ENCODE measurements at regions not wholly inside any gene's neighbourhood (a gene's known extent, or its start where the extent isn't known, plus 50 kb on each side); places are given as distances from the start of the nearest gene placed in this dataset.

DNA sequence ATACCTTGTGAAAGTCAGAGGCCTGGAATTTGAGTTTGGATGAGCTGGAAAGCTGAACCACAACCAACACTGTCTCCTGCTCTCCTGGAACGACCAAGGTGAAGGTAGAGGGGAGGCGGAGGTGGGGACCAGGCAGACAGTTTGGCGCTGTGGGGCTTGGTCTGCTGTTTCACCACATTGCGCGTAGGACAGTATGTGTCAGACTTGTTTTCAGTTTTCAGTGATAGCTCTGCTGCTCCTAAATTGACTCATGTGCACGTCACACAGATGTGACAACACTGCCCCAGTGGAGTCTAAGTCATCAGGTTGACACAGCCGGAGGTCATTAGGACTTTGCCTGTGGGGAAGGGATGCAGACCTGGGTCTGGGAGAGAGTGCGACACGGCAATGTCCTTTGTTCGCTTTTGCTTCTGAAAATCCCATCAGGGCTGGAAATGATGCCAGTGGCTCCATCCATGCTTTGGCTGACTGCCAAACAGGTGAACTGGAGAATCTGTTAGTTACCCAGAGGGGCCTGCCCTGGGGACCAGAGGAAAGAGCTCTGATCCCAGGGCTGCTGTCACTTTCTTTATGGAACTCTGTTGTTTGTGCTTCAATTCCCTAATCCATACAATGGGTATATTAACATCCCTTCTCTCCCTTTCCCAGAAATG is 255.5 kb downstream of the CDC5L start:
- DNase-seq: no peak

DNA sequence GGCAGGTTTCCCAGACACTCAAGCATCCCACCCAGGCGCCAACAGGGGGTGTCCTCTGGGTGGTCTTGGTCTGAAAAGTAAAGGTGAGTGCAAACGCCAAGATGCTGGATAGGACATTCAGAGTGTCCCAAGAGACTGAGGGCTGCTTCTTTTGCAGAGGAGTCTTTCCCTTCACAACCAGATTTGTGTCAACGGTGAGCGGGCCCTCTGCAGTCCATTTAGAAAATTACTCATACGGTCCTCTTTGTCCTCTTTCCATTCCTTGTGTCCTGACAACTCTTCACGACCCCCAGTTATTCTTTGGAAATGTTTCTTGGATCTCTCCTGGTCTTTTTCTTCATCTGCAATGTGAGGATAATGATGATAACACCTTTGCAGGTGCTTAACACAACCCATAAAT is 257.8 kb downstream of the CDC5L start:
- DNase-seq: no peak

- DNase-seq: no peak
These were observed 258.8 kb downstream of the CDC5L start for GRCh38 chr6:44646355-44646754.

GRCh38 chr6:44649365-44650025 is 262.0 kb downstream of the CDC5L start:
- no peak for DNase-seq

DNA sequence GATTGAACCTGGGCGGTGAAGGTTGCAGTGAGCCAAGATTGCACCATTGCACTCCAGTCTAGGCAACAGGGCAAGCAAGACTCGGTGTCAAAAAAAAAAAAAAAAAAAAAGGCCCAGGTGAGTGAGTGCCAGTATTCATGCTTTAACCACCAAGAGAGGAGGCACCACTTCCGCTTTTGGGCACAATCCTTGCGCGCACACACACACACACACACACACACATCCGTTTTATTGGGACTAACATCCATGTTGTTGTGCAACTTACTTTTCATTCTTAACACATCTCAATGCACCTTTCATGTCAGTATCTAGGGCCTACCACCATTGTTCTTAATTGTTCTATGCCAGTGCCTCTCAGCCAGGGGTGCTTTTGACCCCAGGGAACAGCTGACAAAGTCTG is 263.0 kb downstream of the CDC5L start:
- no peak for DNase-seq

- DNase-seq: no peak
These were observed 263.4 kb downstream of the CDC5L start for GRCh38 chr6:44650947-44651346.

DNA sequence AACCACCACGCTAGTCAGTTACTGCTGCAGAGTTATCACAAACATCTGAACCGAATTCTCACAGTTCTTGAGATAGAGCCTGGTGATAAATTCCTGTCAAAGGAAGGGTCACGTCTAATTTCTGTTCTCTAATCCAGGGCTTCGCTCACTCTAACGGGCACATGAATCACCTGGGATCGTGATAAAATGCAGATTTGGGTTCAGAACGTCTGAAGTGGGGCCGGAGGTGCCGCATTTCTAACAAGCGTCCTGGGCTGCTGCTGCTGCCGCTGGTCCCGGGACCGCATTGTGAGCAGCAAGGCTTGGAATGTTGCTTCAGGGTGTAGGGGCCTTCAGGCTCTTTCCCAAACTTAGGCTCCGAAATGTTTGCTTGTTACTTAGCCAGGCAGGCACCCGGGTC is 264.1 kb downstream of the CDC5L start:
- DNase-seq: no peak

DNA sequence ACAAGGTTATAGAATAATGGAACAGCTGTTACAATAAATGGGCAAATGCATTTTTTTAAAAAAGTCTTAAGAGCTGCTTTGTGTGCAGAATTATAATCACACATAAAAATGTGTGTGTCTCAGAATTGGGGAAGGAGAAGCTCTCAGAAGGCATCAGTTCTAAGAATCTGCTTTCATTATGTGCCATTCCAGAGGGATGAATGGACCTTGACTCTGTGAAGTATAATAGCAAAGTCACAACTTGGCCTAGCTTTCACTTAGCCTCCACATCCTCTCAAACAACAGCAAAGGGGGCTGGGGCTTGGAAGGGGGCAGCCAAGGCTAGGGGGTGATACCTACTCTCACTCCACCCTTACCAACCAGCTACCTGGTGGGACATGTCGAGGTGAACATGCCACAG is 265.0 kb downstream of the CDC5L start:
- no peak for DNase-seq

DNA sequence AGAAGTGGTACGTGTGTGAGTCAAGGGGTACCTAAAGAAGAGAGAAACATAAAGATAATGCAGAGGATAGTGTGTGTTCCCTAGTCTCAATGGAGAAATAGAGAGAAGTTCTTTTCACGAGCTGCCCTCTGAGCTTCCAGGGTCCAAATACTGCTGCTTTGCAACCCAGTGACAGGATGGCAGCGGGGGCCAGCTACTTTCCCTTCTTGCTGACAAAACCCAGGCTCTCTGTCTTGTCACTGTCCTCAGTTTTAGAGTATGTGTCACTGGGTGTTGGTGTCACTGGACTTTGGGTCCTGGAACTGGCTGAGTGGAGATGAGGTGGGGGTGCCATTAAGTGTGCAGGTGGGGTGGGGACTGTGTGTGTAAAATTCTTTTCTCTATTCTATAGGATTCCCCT is 265.6 kb downstream of the CDC5L start:
- DNase-seq: no peak

- DNase-seq: no peak
These were observed 266.3 kb downstream of the CDC5L start for GRCh38 chr6:44653761-44654218.

DNA sequence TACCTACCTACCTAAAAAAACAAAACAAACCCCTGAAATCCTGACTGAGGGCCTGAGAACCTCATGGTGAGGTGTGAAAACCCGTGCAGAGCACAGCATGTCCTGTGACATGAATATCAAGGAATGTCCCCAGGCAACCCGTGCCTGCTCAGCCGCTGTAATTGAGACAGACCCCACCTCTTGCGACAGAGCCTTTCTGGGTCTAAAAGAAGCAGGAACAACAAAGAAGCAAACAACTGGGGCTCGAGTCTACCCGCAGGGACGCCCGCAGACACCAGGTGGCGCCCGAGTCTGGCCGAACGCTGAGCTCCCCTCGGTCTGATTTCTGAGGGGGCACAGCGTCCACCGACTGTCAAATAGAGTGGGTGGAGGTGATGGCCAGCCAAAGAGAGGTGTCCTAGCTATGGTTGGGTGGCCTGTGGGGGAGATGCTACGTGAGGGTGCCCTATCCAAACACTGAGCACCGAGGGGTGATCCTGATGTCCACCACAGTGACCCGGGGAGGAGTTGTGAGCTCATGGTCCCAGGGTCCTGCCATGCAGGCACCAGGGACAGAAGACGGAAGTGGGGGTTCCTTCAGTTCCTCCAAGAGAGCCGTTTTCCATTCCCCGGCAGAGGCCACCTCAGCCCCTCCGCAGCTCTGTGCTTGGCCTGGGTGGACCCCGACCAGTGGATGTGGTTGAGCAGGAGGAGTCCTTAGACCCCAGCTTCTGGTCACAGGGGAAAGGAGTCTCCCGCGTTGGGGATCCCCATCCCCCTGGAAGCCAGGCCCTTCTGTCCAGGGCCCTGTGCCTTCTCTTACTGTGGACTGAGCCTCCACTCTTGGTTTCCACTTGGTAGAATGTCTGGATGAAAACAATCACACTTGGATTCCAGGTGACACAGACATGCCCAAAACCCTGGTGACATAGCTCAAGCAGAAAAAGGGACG is 268.2 kb downstream of the CDC5L start:
- peak; percentile 68 for DNase-seq

GRCh38 chr6:44656691-44657090 is 269.2 kb downstream of the CDC5L start:
- DNase-seq: no peak

DNA sequence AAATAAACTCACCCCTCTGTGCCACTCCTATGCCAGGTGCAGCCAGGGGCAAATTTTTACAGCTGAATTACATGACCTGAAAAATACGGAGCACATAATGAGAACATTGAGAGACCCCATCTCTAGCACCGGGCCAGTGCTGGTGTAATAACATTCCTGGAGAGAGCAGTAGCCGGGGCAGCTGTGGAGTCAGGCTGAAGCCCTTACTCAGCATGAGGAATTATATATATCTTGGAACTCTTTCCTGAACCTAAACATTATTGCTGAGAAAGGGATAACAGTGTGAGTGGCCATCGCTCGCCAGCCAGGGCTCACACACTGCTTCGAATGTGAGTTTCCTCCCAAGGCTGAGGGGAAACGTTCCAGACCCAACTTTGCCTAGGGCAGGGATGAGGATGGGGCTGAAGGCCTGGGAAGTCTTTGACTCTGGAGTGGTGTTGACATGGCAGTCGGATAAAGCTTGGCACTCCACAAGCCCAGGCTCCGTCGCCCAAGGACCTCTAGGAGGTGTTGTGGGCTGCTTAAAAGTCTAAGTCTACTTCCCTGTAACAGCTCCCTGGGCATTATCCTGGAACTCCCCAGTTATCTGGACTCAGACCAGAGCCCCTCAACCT is 269.8 kb downstream of the CDC5L start:
- DNase-seq: no peak

DNA sequence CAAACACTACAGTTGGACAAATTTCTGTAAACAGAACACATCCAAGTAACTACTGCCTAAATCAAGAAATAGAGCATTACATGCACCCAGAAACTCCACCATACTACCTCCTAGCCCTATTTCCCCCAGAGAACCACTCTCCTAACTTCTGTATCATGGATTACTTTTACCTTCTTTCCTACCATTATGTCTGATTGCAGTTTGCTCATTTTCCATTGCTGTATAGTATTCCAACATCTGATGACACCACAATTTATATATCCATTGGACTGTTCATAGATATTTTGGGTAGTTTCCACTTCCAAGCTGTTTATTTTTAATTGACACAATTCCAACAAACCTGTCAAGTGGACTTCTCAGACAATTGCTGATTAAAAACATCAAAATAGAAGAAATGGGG is 271.1 kb downstream of the CDC5L start:
- DNase-seq: no peak

GRCh38 chr6:44659726-44660125 is 272.2 kb downstream of the CDC5L start:
- DNase-seq: no peak

- DNase-seq: no peak
These were observed 273.2 kb downstream of the CDC5L start for GRCh38 chr6:44660561-44661220.

DNA sequence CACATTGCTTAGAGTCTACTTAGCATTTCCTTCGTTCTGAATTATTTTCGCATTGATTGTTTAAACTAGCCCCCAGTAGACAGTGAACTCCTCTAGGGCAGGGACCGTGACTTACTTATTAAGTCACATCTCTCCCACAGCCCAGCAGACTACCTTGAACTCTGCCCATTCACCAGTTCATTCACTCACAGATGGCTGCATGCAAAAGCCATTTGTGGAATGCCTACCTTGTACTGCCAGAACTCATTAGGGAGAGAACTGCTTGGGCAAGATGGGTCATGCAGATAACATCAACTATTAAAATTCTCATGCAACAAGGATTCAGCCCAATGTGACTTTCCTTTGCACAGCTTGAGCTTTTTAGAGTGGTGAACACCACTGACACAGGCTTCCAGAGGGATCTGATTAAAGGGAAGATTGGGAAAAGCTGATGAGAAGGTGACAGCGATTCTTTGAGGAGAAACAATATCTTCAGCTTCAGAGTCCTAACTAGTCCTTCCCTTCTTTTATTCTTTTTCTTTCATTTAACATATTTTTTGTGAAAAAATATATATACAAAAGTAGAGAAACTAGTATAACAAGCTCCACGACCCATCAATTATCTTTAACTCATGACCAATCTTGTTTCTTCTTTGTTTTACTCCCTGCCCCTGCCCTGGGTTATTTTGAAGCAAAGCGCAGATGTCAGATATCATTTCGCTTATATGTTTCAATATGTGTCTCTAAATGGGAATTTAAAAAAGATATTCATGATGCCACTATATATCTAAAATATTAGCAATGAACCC is 273.9 kb downstream of the CDC5L start:
- DNase-seq: no peak

DNA sequence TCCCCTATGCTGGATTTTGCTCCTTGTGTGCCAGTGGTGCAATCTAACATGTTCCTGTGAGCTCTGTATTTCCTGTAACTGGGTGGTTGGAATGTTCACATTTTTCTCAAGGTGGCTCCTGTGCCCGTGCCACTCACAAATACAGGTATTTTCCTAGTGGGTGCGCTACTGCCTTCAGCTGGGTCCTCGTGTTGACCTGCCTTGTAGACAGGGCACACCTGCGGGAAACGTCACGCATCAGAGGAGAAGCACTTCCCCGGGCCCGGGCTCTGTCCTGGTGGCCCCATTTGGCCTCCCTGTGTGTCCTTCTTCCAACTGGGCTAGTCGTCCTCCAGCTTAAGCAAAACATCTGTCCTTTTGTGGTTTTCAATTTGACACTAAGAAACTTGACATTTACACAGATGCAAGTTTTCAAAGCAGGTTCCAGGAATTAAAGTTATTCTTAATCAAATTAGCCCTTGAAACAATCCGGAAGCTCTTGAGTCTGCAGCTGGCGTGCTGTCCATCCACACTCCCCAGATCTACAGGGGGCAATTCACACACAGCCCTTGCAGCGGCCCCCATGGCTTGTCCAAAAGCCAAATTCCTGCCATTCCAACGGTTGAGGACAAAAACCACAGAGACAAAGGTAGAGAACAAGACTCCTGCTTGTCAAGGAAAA is 275.1 kb downstream of the CDC5L start:
- DNase-seq: no peak

DNA sequence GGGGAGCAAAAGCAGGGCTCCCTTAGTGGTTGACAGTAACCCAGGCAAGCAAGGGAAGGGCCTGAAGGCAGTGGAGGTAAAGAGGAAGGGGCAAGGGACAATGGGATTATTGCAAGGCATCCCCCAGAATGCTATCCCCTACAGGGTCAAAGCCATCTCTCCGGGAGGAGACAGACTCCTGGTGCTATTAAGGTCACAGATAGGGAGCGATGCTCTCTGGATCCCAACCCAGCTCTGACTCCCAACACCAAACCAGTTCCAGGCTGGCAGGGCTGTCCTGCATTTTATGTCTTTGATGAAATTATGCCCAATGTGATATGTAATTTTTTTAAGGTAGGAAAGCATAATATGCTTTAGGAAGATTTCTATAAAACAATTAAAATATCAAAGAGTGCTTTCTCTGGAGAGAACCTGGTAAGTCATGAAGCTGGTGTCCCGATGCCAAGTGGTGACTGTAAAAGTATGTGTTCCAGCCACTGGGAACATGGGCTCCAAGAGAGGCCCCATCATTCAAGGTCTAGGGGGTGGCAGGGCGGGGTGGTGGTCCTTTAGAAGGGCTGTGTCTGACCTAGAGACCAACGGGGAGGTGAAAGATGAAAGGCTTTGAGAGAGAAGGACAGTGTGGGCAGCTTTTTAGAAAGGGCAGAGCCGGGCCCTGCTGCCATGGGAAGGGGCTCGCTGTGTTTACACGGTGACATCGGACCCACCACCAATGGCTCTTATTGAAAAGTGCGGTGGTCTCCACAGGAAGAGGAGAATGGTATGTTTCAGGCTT is 276.5 kb downstream of the CDC5L start:
- DNase-seq: no peak

DNA sequence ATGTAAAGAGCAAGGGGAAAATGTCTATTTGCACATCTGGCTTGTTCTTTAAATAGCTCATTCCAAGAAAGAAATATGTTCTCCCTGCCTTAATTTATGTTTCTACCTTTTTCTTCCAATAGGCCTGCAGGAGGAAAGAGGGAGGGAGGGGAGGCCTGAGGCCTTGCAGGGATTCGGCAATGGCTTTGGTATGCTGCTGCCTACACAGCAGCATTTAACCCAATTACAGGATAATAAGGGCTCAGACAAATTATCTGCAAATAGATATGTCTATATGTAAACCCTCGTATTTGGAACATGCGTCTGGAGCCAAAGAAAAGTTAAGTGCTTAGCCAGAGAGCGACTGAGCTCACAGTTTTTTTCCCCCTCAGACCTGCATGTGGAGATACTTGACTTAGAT is 277.2 kb downstream of the CDC5L start:
- no peak for DNase-seq

DNA sequence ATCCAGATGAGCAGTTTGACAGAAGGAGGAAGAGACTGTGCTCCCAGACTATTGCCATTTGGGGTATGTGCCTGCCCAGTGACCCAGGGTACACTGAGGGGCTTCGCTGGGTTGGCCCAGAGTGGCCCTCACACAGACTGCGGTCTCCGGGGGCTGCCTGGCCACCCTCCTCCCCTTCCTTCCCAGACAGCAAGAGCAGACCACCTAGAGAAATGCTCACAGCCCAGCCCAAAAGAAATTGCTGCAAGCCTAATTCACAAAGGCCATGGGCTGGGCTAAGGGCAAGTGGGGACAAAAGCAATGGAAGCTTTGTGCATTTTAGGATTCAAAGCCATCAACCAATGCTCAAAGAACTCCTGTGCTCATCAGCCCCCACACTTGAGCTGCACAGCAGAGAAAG is 277.6 kb downstream of the CDC5L start:
- no peak for DNase-seq

All from midbrain (tissue), 1 donor.